HG02642 (cell line): ENCODE measurements at regions not wholly inside any gene's neighbourhood (a gene's known extent, or its start where the extent isn't known, plus 50 kb on each side); places are given as distances from the start of the nearest gene placed in this dataset.

Source experiments
- ATAC-seq: cut with Tn5 transposase; IDR thresholded peaks from one replicate; pipeline ENCODE4 v1.9.1; 2021; ENCODE audit warnings: mild to moderate bottlenecking; ENCODE audit not compliant: unreplicated experiment, poor library complexity

- no peak for ATAC-seq
Observed at GRCh38 chr7:155927905-155928304, 115.6 kb upstream of the SHH start.

GRCh38 chr7:155925682-155926081 is 113.4 kb upstream of the SHH start:
- no peak for ATAC-seq

GRCh38 chr7:155922067-155922816 is 110.0 kb upstream of the SHH start:
- ATAC-seq, result no peak

- ATAC-seq, result no peak
Observed at GRCh38 chr7:155921804-155922066, 109.5 kb upstream of the SHH start.

- ATAC-seq, result no peak
Observed at GRCh38 chr7:155921086-155921803, 109.0 kb upstream of the SHH start.

GRCh38 chr7:155920068-155920461 is 107.8 kb upstream of the SHH start:
- ATAC-seq, result no peak

GRCh38 chr7:155919391-155920067 is 107.3 kb upstream of the SHH start:
- no peak for ATAC-seq

GRCh38 chr7:155918720-155919390 is 106.6 kb upstream of the SHH start:
- no peak for ATAC-seq

- ATAC-seq, result no peak
Observed at GRCh38 chr7:155917836-155918430, 105.7 kb upstream of the SHH start.

- ATAC-seq, result no peak
Observed at GRCh38 chr7:155916926-155917655, 104.8 kb upstream of the SHH start.

- ATAC-seq, result no peak
Observed at GRCh38 chr7:155914341-155914740, 102.1 kb upstream of the SHH start.

GRCh38 chr7:155913719-155914118 is 101.5 kb upstream of the SHH start:
- ATAC-seq, result no peak

- ATAC-seq, result no peak
Observed at GRCh38 chr7:155913291-155913690, 101.0 kb upstream of the SHH start.

- ATAC-seq, result no peak
Observed at GRCh38 chr7:155911471-155912105, 99.3 kb upstream of the SHH start.

GRCh38 chr7:155908385-155908784 is 96.1 kb upstream of the SHH start:
- no peak for ATAC-seq

- no peak for ATAC-seq
Observed at GRCh38 chr7:155907450-155908200, 95.4 kb upstream of the SHH start.

- no peak for ATAC-seq
Observed at GRCh38 chr7:155901176-155901575, 88.9 kb upstream of the SHH start.

GRCh38 chr7:155899596-155899995 is 87.3 kb upstream of the SHH start:
- ATAC-seq, result no peak
